HG02798 (cell line): ENCODE measurements at regions not wholly inside any gene's neighbourhood (a gene's known extent, or its start where the extent isn't known, plus 50 kb on each side); places are given as distances from the start of the nearest gene placed in this dataset.

ENCODE experiments used
- ATAC-seq: cut with Tn5 transposase; IDR thresholded peaks from one replicate; pipeline ENCODE4 v1.9.1; 2021; ENCODE audit warnings: mild to moderate bottlenecking; ENCODE audit not compliant: unreplicated experiment, poor library complexity

DNA sequence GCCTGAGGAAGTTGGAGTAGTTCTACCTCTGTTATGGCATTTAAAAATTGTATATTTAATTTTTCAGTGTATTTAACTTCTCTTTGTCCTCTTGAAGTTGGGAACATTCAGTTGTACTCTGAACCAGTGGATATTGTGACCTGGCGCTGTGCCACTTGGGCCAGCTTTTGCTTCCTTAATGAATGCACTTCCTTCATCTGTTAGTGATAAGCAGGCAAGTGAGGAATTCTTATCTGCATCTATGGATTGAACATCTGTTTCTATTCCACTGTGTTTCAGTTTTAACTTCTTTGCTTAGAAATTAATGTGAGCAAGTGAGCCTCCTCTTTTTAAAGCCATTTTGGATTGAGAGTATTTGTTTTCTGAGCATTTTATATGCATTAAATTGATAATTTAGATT is 128.3 kb downstream of the UCHL1 start:
- ATAC-seq: no peak

DNA sequence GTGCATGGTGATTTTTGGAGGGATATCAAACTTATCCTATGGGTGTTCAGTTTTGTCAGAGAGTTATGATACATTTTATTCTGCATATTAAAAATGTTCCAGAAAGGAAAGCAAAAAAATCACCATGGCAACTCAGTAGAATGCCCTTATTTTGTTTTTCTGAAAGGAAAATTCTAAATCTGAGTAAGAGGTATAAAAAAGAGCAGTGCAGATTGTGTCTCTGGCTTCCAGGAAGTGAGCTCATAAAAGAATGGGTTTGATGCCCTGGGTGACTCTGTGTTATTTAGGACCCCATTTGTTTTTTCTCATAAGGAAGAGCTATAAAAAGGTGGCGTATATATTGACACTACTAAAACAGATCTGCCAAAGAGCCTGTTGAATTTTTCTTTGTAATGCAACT is 128.8 kb downstream of the UCHL1 start:
- no peak for ATAC-seq

DNA sequence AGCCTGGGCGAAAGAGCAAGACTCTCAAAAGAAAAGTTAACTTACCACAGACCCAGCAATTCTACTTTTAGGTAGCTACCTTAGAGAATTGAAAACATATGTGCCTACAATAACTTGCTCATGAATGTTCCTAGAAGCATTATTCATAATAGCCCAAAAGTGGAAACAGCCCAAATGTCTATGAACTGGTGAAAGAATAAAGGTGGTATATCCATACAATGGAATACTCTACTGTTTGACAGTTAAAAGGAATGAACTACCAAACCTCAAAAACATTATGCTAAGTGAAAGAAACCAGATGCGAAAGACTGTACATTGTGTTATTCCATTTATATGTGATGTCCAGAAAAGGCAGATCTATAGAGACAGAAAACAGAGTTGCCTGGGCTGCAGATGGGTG is 131.4 kb downstream of the UCHL1 start:
- ATAC-seq: no peak

DNA sequence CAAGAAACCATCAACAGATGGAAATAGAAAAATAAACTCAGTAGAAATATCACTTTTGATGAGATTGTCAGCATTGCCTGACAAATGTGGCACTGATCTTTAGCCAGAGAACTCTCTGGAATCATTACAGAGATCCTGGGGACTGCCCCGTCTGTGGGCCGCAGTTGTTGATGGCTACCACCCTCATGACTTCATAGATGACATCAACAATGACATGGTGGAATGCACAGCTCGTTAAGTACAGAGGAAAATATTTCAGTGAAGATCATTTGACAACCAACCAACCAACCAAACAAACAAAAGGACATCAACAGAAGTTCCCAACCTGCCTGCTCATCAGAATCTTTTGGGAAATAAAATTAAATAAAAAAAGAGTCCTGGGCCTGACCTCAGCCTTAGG is 132.6 kb downstream of the UCHL1 start:
- ATAC-seq: no peak

DNA sequence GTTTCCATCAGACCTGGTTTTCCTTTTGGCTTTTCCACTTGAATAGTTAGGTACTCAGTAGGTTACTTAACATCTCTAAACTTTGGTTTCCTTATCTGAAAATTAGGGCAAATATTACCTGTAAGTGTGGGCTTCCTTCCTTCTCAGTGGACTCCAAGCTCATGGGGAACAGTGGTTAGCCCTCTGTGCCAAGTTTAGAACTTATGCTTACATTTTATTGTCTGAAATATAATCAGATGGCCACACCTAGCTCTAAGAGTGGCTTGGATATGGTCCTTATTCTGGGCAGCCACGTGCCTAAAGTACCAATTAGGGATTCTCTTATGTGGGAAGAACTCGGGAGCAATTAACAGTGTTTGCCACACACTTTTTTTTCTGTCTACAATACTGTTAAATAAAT is 133.9 kb downstream of the UCHL1 start:
- ATAC-seq: no peak

DNA sequence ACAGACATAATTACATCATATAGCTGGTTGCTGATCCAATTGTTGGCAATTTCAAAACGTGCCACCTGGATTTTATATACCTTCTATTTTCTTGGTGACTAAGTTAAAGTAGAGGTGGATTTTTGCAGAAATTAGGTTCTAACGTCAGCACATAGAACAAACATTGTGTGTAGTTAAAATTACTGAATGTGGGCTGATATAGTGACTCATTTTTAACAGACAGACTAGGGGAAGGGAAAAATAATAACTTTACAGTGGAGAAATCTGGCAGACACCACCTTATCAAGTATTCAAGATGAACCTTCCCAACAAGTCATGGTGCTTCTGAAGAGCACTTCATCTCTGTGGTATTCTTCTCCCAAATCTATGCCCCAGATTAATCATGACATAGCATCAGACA is 134.5 kb downstream of the UCHL1 start:
- no peak for ATAC-seq

DNA sequence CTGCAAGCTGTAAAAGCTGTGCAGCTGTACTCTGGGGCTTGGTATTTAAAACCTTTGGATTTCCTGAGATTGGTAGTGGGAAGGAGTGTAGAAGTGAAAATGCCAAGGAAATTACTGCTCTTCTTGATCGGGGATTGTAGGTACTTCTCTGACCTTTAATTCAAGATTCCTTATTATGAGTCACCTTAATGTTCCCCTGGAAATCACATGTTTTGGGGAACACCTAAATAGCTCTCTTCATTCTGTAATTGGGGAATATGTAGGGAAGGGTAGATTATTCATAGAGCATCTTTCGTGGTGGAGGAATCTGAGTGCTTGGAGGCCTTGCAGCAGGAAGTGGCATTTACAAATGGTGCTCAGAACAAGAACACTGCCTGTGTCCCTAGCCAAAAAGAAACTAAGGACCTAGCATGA is 137.8 kb downstream of the UCHL1 start:
- no peak for ATAC-seq

DNA sequence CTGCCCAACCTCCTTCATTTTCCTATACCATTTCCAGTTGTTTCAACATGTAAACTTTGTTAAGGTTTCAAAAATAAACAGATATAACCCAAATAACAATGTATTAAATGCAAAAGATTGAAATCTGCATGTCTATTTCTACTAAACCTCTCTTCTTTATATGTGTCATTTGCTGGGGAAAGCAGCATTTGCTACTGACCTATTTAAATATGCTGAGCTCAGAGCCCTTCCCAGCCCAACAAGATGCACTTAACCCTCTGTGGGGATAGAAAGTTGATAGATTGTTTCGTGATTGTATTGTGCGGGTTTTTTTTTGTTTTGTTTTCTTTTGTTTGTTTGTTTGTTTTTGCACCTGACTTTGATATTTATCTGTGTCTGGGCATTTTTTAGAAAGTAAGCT is 139.5 kb downstream of the UCHL1 start:
- no peak for ATAC-seq

DNA sequence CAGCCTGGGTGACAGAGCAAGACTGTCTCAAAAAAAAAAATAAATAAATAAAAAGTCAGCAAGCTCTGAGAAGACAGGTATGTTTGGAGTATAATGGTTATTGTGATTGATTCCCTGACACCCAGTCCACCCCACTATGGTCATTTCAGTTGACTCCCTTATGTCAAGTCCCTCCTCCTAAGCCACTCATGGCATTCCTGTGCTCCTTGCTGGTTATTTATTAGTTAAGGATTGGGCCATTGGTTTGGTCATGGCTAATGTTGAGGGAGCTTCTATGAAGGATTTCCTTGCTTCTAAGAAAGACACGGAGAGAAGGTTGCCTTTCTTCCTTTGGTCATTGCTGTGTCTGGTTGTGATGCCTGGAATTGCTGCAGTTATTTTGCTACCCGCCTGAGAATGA is 140.1 kb downstream of the UCHL1 start:
- ATAC-seq: no peak

DNA sequence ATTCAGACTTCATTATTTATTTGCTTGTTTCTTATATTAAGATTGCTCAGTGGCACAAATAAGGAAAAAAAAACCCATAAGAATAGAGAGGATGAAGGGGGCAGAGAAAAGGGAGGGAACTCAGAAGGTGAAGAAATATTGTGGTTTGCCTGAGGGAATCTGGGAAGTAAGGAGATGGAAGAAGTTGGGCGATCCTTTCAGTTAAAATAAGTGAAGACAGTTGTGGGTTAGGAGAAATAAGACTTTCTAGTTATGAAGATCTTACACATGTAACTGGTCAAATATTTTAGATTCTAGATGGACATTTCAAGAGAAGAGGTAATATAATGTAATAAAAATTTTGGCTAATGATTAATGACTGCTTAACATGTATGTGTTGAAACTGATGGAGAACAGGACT is 138.7 kb upstream of the LIMCH1 start:
- ATAC-seq: no peak

DNA sequence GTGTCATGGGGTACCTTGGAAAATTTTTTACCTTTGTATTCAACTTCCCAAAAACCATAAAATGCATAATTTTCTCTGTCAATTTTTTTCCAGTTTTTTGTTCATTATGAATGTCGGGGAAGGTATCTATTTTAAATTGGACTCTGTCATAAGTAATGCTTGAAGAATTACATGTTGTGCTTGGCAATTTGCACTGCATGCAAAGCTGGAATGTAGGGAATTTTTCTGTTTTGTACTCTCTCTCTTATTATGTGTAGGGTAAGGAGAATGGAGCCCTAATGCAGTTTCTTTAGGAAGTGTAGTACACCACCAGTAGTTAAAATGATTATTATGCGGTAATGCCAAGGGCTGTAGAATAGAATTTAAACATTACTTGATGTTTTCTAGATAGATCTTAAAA is 137.7 kb upstream of the LIMCH1 start:
- ATAC-seq: no peak

DNA sequence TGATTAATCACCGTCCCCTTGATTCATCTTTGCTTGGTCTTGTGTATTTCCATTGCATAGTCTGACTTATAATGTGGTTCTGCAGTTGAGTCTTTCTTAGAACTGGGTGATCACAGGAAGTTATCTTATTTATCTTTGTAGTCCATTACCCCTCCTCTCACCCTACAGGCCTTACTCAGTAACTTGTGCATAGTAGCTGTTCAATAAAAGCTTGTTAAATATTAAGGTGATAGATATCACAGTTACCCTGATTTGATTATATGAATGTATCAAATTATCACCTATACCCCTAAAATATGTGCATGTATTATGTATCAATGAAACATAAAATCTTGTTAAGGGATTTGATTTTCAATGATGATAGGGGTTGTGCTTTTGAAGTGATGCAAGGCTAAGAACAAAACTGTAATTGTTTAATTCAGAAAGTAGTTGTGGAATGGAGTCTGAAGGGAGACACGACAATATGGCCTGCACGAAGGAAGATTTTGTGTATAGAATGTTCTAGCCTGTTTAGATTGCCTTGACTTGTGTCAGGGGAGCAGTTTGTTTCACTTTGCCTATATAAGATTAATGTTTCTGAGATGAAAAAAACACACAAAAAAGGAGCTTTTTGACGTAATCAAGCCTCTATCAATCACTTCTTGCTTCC is 132.4 kb upstream of the LIMCH1 start:
- ATAC-seq: no peak

DNA sequence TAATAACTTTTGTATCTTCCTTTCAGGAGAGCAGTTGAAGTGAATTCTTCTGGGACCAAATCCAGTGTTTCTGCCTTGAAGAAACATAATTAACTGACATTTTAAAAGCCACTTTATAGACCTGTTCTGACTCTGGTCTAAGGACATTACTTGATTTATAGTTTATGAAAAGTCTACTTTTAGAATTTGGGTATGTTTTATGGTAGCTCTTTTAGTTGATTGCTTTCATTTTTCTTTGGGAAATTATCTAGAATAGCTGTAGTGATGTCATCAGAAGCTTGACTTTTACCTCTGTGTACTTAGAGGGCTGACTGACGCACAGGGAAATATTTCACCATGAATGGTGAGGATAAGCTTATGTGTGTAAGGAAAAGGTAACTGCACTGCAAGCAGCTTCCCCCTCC is 131.8 kb upstream of the LIMCH1 start:
- ATAC-seq: no peak

DNA sequence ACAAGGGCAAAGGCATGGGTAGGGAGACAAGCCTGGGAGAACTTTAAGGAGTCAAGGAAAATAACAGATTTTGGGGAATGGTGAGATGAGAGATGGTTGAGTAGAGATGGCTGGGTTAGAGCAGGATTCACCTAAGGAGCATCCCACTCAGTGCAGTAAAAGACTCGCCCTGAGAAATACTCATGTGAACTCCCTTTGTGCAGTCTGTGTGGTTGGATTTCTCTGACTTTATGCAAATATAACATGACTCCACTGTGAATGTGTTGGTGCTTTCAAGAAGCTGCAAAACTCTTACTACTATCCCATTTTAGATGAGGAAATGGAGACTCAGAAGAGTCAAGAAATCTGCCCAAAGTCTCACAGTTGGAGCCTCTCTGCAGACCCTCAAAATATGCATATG is 129.8 kb upstream of the LIMCH1 start:
- ATAC-seq: no peak

DNA sequence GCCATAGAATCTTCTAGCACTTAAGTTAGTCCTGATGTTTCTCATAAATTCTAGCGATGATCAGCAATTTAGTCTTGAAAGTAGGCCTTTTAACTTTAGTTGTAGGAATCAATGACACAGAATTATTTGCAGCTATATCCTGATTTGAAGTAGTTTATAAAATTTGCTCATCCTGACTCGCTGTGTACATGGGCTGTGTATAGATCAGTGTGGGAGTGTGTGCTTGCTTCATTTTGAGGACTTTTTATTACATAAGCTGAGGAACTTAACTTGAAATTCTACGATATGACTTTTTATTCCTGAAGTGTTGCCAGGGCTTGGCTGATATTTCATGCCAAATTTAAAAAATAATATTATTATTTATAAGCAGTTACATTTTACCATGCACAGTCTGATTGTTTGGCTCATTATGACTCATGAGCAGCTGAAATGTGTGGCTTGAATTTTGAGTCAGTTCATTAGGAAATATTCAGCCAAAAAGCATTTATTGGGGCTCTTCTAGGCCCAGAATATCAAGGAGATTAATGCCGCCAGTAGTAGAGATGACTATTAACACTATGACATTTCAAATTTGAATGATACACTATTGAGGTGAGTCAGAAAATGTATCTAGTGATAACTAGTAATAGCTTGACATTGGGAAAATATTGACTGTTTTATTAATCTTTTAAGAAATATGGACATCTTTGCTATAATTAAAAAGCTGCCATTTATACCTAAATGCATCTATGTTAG is 128.9 kb upstream of the LIMCH1 start:
- no peak for ATAC-seq

DNA sequence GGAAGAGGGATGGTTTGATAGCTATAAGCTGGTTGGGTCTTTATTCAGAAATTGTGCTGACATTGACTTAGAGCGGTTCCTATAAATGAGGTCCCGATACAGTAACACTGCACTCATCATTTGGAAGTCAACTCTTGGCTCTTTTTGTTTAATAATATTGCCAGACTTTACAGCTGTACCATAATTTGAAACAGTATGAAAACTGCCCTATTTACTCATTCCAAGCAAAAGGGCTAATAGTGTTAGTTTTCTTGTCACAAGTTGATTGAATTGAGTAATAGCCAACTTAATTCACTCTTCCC is 128.4 kb upstream of the LIMCH1 start:
- no peak for ATAC-seq

DNA sequence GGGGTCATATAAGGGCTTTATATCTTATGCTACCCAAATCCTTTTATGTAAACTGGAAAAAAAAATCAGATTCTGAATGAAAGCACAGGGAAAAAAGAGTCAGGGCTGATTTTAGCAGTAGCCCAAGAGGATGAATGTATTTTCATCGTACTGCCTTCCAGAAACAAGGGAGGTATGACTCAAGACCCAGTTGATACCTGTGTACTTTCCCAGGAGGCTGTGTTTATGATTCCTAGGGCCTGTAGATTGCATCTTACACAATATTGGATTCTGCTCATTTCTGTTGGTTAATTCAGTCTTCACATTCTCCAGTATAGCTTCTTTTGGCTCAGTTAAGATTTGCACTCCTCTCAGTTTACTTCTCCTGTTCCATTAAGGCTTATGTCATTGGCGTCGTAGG is 127.9 kb upstream of the LIMCH1 start:
- ATAC-seq: no peak

DNA sequence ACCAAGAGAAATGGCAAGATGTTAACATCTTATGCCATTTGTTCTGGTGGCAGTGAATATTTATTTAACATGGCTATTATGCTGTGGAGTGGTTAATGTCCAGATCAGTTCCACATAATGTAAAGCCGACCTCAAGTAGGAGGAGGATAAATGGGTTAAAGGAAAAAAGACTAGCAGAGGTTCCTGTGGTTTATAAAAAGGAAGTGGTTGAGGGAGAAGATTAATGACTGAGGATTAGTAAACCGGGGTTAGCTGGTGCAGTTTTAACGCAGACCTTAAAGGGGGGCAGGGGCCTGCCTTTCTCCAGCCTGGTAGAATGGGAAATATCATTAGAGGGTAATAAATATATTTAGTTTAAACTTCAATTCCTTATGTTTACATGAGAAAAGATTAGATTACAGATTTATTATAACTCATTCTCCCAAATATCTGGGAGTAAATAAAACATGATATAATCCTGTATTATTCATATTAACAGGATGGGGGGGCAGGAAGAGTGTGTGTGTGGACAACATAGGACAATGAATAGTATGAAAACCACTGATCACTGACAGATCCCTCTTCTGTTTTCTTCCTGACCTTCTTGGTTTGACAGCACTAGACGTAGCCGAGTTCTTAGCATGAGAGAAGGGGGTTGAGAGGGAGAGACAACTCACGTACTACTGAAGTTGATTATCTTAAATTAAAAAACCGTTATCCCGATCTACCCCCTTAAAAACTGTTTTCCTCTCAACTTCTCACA is 124.1 kb upstream of the LIMCH1 start:
- no peak for ATAC-seq

DNA sequence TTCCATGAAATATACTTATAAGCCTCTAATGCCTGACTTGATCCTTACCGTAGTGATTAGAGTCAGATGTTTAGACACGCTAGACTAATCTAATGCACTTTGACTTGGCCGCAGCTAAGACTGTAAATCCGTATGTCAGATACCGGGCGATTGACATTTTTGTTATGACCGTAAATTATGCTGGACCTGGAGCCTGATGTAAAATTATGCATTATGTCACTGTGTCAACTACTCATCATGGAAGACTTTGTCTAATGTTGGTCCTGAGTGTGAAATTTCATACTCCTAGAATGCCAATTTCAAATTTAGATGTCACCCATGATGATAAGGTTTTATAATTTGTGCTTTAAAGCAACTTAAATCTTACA is 123.6 kb upstream of the LIMCH1 start:
- no peak for ATAC-seq

DNA sequence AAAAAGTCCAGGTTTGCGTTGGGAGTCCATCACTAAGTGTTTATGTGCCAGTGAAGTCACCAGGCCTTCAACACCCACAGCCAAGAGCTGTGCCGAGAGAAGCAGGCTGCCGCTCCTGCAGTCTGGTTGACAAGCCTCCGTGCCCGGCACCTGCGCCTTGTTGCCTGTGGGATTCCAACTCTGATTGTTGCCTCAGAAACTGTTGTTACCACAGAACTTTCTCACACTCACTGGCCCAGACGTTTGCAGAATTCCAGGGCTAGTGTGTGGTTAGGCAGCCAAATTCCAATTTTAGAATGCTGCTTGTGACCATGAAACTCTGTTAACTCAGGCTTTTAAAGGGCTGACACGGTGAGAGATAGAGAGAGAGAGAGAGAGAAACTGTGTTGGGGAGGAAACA is 119.5 kb upstream of the LIMCH1 start:
- no peak for ATAC-seq

DNA sequence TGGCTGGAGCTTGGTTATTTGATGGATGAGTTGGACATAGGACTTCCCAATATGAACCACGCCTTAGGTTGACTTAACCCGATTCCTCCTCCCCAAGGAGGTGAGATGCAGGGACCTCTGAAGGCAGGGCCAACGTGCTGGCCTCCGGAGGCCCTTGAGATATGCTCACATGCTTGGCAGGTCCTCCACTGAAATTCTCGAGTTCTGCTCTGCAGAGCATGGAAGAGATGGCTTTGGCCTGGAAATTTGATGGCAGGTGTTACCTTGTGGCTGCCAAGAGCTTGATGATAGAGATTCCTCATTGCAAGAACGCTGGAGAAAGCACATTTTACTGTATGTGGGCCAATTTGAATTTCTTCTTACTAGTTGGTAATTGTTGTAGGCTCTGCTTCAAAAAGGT is 117.4 kb upstream of the LIMCH1 start:
- ATAC-seq: no peak

DNA sequence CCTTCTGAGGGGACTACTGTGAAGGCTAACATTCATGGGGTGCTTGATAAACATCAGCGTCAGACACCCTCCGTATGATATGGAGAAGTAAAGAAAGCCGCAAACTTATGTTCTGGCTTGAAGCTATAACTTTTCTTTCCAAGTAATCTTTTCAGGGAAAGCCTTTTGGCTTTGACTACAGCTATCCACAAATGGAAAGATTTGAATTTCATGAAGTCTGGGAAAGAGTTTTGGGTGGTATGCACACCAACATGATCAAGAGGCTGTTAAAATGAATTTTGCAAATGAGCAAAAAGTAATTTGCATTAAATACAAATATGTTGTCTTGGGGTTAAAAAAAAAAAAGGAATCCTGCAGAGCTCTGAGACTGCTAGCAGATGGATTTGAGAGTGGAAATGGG is 114.8 kb upstream of the LIMCH1 start:
- ATAC-seq: no peak
